A549 (cell line): ENCODE measurements at regions not wholly inside any gene's neighbourhood (a gene's known extent, or its start where the extent isn't known, plus 50 kb on each side); places are given as distances from the start of the nearest gene placed in this dataset.
A peak's percentile ranks its signal among the peaks of the same experiment; 100 is the strongest.
"Not testable (repeated sequence)": the region's sequence is repeated elsewhere in the genome, so short reads cannot be mapped to it uniquely, and the experiment has no call there.

ENCODE experiments used
- ATAC-seq, 2 experiments: fragments of 200-7000 bp in 1 of 2; fragments of >200 bp in 1 of 2; cut with Nextera tagmentation in 1 of 2; cut with Tn5 transposase in 1 of 2; 3 replicates each; pipeline versions ENCODE4 v1.8.0 to v1.9.1; 2018 to 2020; ENCODE audit warnings: mild to moderate bottlenecking in 1 of 2, moderate library complexity in 1 of 2
- CTCF ChIA-PET: fragments of 300-600 bp; sonication (Branson Sonifier 250); formaldehyde crosslinking; extraction: SDS; loops from one replicate; lab custom pipeline; 2021; ENCODE audit warnings: antibody characterized with exemption, inconsistent platforms; lab: Yijun Ruan, JAX
- POLR2A ChIA-PET: fragments of 350-600 bp; formaldehyde crosslinking; extraction: SDS; loops from one replicate; lab custom pipeline; 2021; ENCODE audit warnings: antibody characterized with exemption, inconsistent platforms; lab: Yijun Ruan, JAX
- DNase-seq, 2 experiments: peaks; one replicate each; pipeline versions ENCODE4 v3.0.0 to v3.0.0-alpha.2; 2011 to 2016; ENCODE audit warnings: low read depth in 1 of 2, low spot score in 1 of 2
- FAIRE-seq: peaks from 2 replicates; lab custom pipeline; 2011; peaks lifted over from hg19 to GRCh38; lab: Jason Lieb, UNC
- H3K27ac ChIP-seq, 2 experiments: fragments of >200 bp; sonication (Bioruptor Twin); formaldehyde crosslinking; 3 replicates each; pipeline ENCODE4 v1.5.1; 2016 to 2017
- H3K4me1 ChIP-seq: fragments of >200 bp; sonication (Bioruptor Twin); formaldehyde crosslinking; 3 replicates; pipeline ENCODE4 v1.6.1; 2016
- H3K4me2 ChIP-seq: fragments of >200 bp; sonication (Bioruptor Twin); formaldehyde crosslinking; 3 replicates; pipeline ENCODE4 v1.6.1; 2016
- H3K4me3 ChIP-seq: fragments of >200 bp; sonication (Bioruptor Twin); formaldehyde crosslinking; 3 replicates; pipeline ENCODE4 v1.5.1; 2016
- H3K9me3 ChIP-seq: fragments of >200 bp; sonication (Bioruptor Twin); formaldehyde crosslinking; 3 replicates; pipeline ENCODE4 v1.6.1; 2016
- ATOH8 ChIP-seq: fragments of 250-450 bp; sonication (Bioruptor Pico); IDR thresholded peaks from 2 replicates; pipeline ENCODE4 v1.5.0; 2020; ENCODE audit warnings: low read depth, mild to moderate bottlenecking, moderate library complexity
- CBX2 ChIP-seq: fragments of 200-600 bp; sonication (generic); IDR thresholded peaks from 2 replicates; pipeline ENCODE4 v1.6.1; 2016; ENCODE audit warnings: low read depth, mild to moderate bottlenecking, borderline replicate concordance
- CBX8 ChIP-seq: fragments of 200-600 bp; sonication (generic); IDR thresholded peaks from 2 replicates; pipeline ENCODE4 v1.6.1; 2016
- CEBPB ChIP-seq, 2 experiments: fragments of >200 bp in 1 of 2; sonication (Bioruptor Twin) in 1 of 2; formaldehyde crosslinking in 1 of 2; IDR thresholded peaks; 2 replicates each; pipeline ENCODE4 v1.6.1; 2012 to 2016
- CHD4 ChIP-seq: fragments of 200-600 bp; sonication (generic); IDR thresholded peaks from 2 replicates; pipeline ENCODE4 v1.6.1; 2016; ENCODE audit warnings: antibody characterized with exemption, mild to moderate bottlenecking, borderline replicate concordance
- EHMT2 ChIP-seq: fragments of 200-600 bp; sonication (generic); IDR thresholded peaks from 2 replicates; pipeline ENCODE4 v1.6.1; 2016; ENCODE audit warnings: antibody characterized with exemption, low read depth, mild to moderate bottlenecking, moderate library complexity
- ESRRA ChIP-seq: fragments of 150-350 bp; IDR thresholded peaks from 2 replicates; pipeline ENCODE4 v1.6.1; 2014; ENCODE audit warnings: mild to moderate bottlenecking, low read length, borderline replicate concordance
- FOSB ChIP-seq: fragments of 250-450 bp; sonication (Bioruptor Pico); IDR thresholded peaks from 2 replicates; pipeline ENCODE4 v1.5.0; 2020; ENCODE audit warnings: mild to moderate bottlenecking, moderate library complexity
- FOXS1 ChIP-seq: fragments of 250-450 bp; sonication (Bioruptor Pico); IDR thresholded peaks from 2 replicates; pipeline ENCODE4 v1.5.0; 2020; ENCODE audit warnings: mild to moderate bottlenecking, moderate library complexity
- HDAC2 ChIP-seq: fragments of 200-600 bp; sonication (generic); IDR thresholded peaks from 2 replicates; pipeline ENCODE4 v1.6.1; 2016
- HOXA7 ChIP-seq: fragments of 250-450 bp; sonication (Bioruptor Pico); IDR thresholded peaks from 2 replicates; pipeline ENCODE4 v1.5.0; 2020; ENCODE audit warnings: mild to moderate bottlenecking, moderate library complexity
- HOXB13 ChIP-seq: fragments of 250-450 bp; sonication (Bioruptor Pico); IDR thresholded peaks from 2 replicates; pipeline ENCODE4 v1.5.0; 2020; ENCODE audit warnings: low read depth, mild to moderate bottlenecking, moderate library complexity
- HOXB5 ChIP-seq: fragments of 250-450 bp; sonication (Bioruptor Pico); IDR thresholded peaks from 2 replicates; pipeline ENCODE4 v1.5.0; 2020; ENCODE audit warnings: mild to moderate bottlenecking, moderate library complexity
- JUN ChIP-seq, 2 experiments: fragments of >200 bp; sonication (Bioruptor Twin); formaldehyde crosslinking; IDR thresholded peaks; 2 replicates in 1 of 2; 3 replicates in 1 of 2; pipeline ENCODE4 v1.6.1; 2016 to 2017
- JUNB ChIP-seq: fragments of >200 bp; sonication (Bioruptor Twin); formaldehyde crosslinking; IDR thresholded peaks from 2 replicates; pipeline ENCODE4 v1.6.1; 2016
- KDM5A ChIP-seq: fragments of 200-600 bp; sonication (generic); IDR thresholded peaks from 2 replicates; pipeline ENCODE4 v1.6.1; 2016; ENCODE audit warnings: antibody characterized with exemption, mild to moderate bottlenecking
- MAZ ChIP-seq: fragments of 150-350 bp; IDR thresholded peaks from 2 replicates; pipeline ENCODE4 v1.6.1; 2014; ENCODE audit warnings: antibody characterized with exemption, low read depth, low read length, borderline replicate concordance
- MYC ChIP-seq: IDR thresholded peaks from 2 replicates; pipeline ENCODE4 v1.6.1; 2012; ENCODE audit warnings: mild to moderate bottlenecking, inconsistent platforms, low read length, improper control_type of control experiment, borderline replicate concordance
- NR3C1 ChIP-seq: fragments of >200 bp; sonication (Bioruptor Twin); formaldehyde crosslinking; IDR thresholded peaks from 3 replicates; pipeline ENCODE4 v1.6.1; 2017
- POLR2A ChIP-seq: IDR thresholded peaks from 2 replicates; pipeline ENCODE4 v1.6.1; 2012; ENCODE audit warnings: mild to moderate bottlenecking, low read length
- POLR2AphosphoS2 ChIP-seq: conservative IDR thresholded peaks from 2 replicates; pipeline ENCODE4 v1.6.1; 2012; ENCODE audit warnings: low read length, improper control_type of control experiment, inconsistent platforms
- RFX5 ChIP-seq: fragments of 450-650 bp; IDR thresholded peaks from 2 replicates; pipeline ENCODE4 v1.7.1; 2014; ENCODE audit warnings: antibody characterized with exemption, mild to moderate bottlenecking, moderate library complexity
- TP53 ChIP-seq: fragments of 250-450 bp; sonication (Bioruptor Pico); IDR thresholded peaks from 2 replicates; pipeline ENCODE4 v1.5.0; 2021; ENCODE audit warnings: mild to moderate bottlenecking, moderate library complexity
- ZFP36 ChIP-seq: fragments of 450-650 bp; IDR thresholded peaks from 2 replicates; pipeline ENCODE4 v1.6.1; 2014; ENCODE audit warnings: borderline replicate concordance; ENCODE audit not compliant: partially characterized antibody
- ZNF302 ChIP-seq: fragments of 250-450 bp; sonication (Bioruptor Pico); IDR thresholded peaks from 2 replicates; pipeline ENCODE4 v1.9.0; 2021; ENCODE audit warnings: inconsistent platforms, mild to moderate bottlenecking, moderate library complexity
- WGBS: methylation state at CpG from one replicate; pipeline ENCODE4 v1.1.6; 2017; ENCODE audit errors: missing lambda C conversion rate; 5-methylcytosine and 5-hydroxymethylcytosine counted together
- TF ChIP-seq, protein P1 (sequence below): fragments of >200 bp; sonication (Bioruptor Twin); formaldehyde crosslinking; IDR thresholded peaks from 3 replicates; pipeline ENCODE4 v1.5.1; 2016
- TF ChIP-seq, protein P2 (sequence below): fragments of >200 bp; sonication (Bioruptor Twin); formaldehyde crosslinking; IDR thresholded peaks from 2 replicates; pipeline ENCODE4 v1.6.1; 2016

DNA sequence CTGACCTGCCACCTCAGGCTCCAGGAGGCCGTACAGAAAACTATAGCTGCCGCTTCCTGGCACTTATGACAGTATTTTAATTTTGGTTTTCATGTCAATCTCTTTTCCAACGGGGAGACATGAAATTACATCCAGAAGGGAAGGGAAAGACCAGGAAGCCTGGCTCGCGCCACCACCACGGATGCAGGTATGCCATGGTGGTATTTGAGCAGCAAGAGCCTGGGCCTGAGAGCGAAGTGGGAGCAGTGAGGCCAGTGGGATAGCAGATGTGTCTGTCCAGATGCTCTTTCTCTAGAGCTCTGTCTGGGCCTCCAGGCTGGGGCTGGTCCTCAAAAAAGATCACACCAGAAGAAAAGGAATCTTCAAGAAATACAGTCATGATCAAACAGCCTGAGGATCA, 82.5 kb upstream of the CPEB2 start (continued):
- no peak for TF ChIP-seq HOXA7 (CRISPR knock-in tag)
- no peak for TF ChIP-seq HDAC2
- no peak for TF ChIP-seq MAZ
- TF ChIP-seq, all 56 proteins: peak for 0

GRCh38 chr4:14920237-14920636, 82.0 kb upstream of the CPEB2 start:
- no peak for DNase-seq
- ChIA-PET CTCF (no interaction called here), POLR2A (no interaction called here)
- no peak for ATAC-seq
- H3K4me2 ChIP-seq: no peak overlapping the region
- peaks cover 30% of the 10 kb centered on the region for H3K4me1 ChIP-seq
- 88% methylated on average over 3 of the region's 3 CpGs for WGBS
- TF ChIP-seq ZNF302 (CRISPR knock-in tag) (no peak), CBX8 (no peak), MYC (no peak), JUNB (no peak)
- no peak for FAIRE-seq
- no peaks in the 10 kb centered on the region for H3K9me3 ChIP-seq
- peak overlapping the region in 1 of 2 experiments; percentile 61; a peak in 3 of 6 replicates for H3K27ac ChIP-seq
- no peak overlapping the region for H3K4me3 ChIP-seq

DNA sequence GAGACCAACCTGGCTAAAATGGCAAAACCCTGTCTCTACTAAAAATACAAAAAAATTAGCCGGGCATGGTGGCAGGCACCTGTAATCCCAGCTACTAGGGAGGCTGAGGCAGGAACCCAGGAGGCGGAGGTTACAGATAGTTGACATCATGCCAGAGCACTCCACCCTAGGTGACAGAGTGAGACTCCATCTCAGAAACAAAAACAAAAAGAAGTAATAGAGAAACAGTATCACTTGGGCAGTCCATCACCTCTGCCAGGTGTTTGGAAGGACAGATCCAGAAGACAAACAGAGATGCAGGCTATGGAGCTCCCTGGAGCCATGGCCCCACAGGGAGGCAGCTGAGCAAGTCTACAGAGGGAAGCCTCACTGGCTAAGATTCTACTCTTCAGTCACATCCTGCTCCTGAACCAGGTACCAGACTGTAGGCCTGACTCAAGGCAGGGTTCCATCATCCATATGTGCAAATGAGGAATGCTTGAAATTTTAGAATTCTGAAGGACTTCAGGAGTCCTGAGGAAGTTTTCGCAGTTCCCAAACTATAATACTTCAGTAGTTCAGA, 81.4 kb upstream of the CPEB2 start:
- Histone ChIP-seq H3K4me1 (peaks cover 24% of the 10 kb centered on the region), H3K4me2 (no peak overlapping the region), H3K9me3 (no peaks in the 10 kb centered on the region), H3K27ac (peak overlapping the region in 1 of 2 experiments; percentile 61; a peak in 1 of 6 replicates), H3K4me3 (no peak overlapping the region)
- DNase-seq (no peak), FAIRE-seq (no peak), ATAC-seq (no peak)
- 95% methylated on average over 3 of the region's 3 CpGs for WGBS
- CTCF ChIA-PET: no interaction called here
- POLR2A ChIA-PET: no interaction called here
- TF ChIP-seq ESRRA: no peak
- TF ChIP-seq POLR2A: no peak
- no peak for TF ChIP-seq RFX5
- no peak for TF ChIP-seq MYC
- TF ChIP-seq HOXB13 (CRISPR knock-in tag): no peak
- TF ChIP-seq ATOH8 (CRISPR knock-in tag): no peak
- TF ChIP-seq FOSB (CRISPR knock-in tag): no peak
- TF ChIP-seq CHD4: no peak
- TF ChIP-seq POLR2AphosphoS2: no peak
- no peak for TF ChIP-seq HOXB5 (CRISPR knock-in tag)
- TF ChIP-seq JUN (IDR thresholded peaks at IDR 0.05): no peak
- TF ChIP-seq KDM5A: no peak

- H3K4me3 ChIP-seq, H3K27ac ChIP-seq, ATAC-seq, H3K9me3 ChIP-seq, H3K4me2 ChIP-seq, POLR2A ChIA-PET, DNase-seq: not testable (repeated sequence)
- CTCF ChIA-PET: interaction anchor here (0.6 kb wide), 1 partner anchor 676 kb away, joined by 3 read pairs; no protein-coding TSS in a partner anchor
- FAIRE-seq: peak; percentile 32
- WGBS: 66% methylated on average over 2 of the region's 2 CpGs
- H3K4me1 ChIP-seq: peaks cover 17% of the 10 kb centered on the region
Observed at GRCh38 chr4:14921781-14922180, 80.5 kb upstream of the CPEB2 start.

- 69% methylated on average over 3 of the region's 3 CpGs for WGBS
- Histone ChIP-seq H3K4me3 (no peak overlapping the region), H3K9me3 (no peaks in the 10 kb centered on the region), H3K4me1 (no peaks in the 10 kb centered on the region), H3K4me2 (no peak overlapping the region), H3K27ac (no peak overlapping the region)
- no peak for DNase-seq
- FAIRE-seq: no peak
- ATAC-seq: no peak
- POLR2A ChIA-PET: no interaction called here
- CTCF ChIA-PET: interaction anchor here (0.5 kb wide), 1 partner anchor 241 kb away, joined by 3 read pairs; no protein-coding TSS in a partner anchor
- TF ChIP-seq FOXS1 (CRISPR knock-in tag) (no peak), CBX2 (no peak), POLR2AphosphoS2 (no peak), EHMT2 (no peak), MYC (no peak), TP53 (CRISPR knock-in tag) (no peak), NR3C1 (no peak), JUNB (no peak), HDAC2 (no peak), CEBPB (IDR thresholded peaks at IDR 0.05) (no peak), ZFP36 (no peak)
- TF ChIP-seq, protein P1, sequence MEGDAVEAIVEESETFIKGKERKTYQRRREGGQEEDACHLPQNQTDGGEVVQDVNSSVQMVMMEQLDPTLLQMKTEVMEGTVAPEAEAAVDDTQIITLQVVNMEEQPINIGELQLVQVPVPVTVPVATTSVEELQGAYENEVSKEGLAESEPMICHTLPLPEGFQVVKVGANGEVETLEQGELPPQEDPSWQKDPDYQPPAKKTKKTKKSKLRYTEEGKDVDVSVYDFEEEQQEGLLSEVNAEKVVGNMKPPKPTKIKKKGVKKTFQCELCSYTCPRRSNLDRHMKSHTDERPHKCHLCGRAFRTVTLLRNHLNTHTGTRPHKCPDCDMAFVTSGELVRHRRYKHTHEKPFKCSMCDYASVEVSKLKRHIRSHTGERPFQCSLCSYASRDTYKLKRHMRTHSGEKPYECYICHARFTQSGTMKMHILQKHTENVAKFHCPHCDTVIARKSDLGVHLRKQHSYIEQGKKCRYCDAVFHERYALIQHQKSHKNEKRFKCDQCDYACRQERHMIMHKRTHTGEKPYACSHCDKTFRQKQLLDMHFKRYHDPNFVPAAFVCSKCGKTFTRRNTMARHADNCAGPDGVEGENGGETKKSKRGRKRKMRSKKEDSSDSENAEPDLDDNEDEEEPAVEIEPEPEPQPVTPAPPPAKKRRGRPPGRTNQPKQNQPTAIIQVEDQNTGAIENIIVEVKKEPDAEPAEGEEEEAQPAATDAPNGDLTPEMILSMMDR: no peak
- TF ChIP-seq, protein P2, sequence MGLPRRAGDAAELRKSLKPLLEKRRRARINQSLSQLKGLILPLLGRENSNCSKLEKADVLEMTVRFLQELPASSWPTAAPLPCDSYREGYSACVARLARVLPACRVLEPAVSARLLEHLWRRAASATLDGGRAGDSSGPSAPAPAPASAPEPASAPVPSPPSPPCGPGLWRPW: no peak
Observed at GRCh38 chr4:14924076-14924811, 78.0 kb upstream of the CPEB2 start.
